Thyroid gland (tissue), 4 donors: ENCODE measurements at regions not wholly inside any gene's neighbourhood (a gene's known extent, or its start where the extent isn't known, plus 50 kb on each side); places are given as distances from the start of the nearest gene placed in this dataset.

ENCODE experiments used
- DNase-seq, 2 donors: peaks; one replicate each; pipeline ENCODE4 v3.0.0-alpha.2; 2019
- H3K27ac ChIP-seq, 3 donors: fragments of 200-600 bp; sonication (generic); 1 replicate in 2 of 3; 2 replicates in 1 of 3; pipeline ENCODE4 v1.5.1; 2016 to 2019; ENCODE audit warnings: mild to moderate bottlenecking in 1 of 3, moderate library complexity in 1 of 3
- H3K27me3 ChIP-seq: fragments of 200-600 bp; sonication (generic); one replicate; pipeline ENCODE4 v1.5.1; 2019
- H3K36me3 ChIP-seq, 2 donors: fragments of 200-600 bp; sonication (generic); one replicate each; pipeline ENCODE4 v1.5.1; 2016 to 2019
- H3K4me1 ChIP-seq, 2 donors: fragments of 200-600 bp; sonication (generic); one replicate each; pipeline ENCODE4 v1.5.1; 2017 to 2019
- H3K4me3 ChIP-seq, 3 donors: fragments of 200-600 bp; sonication (generic); replicated peaks in 1 of 3; 1 replicate in 2 of 3; 2 replicates in 1 of 3; pipeline ENCODE4 v1.5.1; 2016; ENCODE audit warnings: mild to moderate bottlenecking in 1 of 3
- H3K9me3 ChIP-seq: fragments of 200-600 bp; sonication (generic); one replicate; pipeline ENCODE4 v1.5.1; 2017
- POLR2A ChIP-seq, 2 donors: fragments of 450-650 bp; IDR thresholded peaks; one replicate each; pipeline ENCODE4 v1.6.1; 2017; ENCODE audit warnings: antibody characterized with exemption in 2 of 2, mild to moderate bottlenecking in 2 of 2, moderate library complexity in 1 of 2
- WGBS, 2 donors: methylation state at CpG; one replicate each; pipeline ENCODE4 v1.1.5; 2017; 5-methylcytosine and 5-hydroxymethylcytosine counted together
- intact Hi-C: fragments of 100-400 bp; cut with DNase I; formaldehyde crosslinking; loops from one replicate; pipeline ENCODE4 v1.15.1; 2023
- TF ChIP-seq, protein P1 (sequence below), 6 experiments: fragments of 200-600 bp in 3 of 6; fragments of 450-650 bp in 3 of 6; sonication (generic) in 3 of 6; IDR thresholded peaks; one replicate each; pipeline ENCODE4 v1.5.1; 2016 to 2019; ENCODE audit warnings: antibody characterized with exemption in 6 of 6, mild to moderate bottlenecking in 2 of 6, inconsistent platforms in 1 of 6, moderate library complexity in 1 of 6

- peak; percentile 15 to 20 for DNase-seq
- H3K9me3 ChIP-seq = no peaks in the 10 kb centered on the region
- TF ChIP-seq POLR2A (IDR thresholded peaks at IDR 0.05) = no peak
- TF ChIP-seq, protein P1, sequence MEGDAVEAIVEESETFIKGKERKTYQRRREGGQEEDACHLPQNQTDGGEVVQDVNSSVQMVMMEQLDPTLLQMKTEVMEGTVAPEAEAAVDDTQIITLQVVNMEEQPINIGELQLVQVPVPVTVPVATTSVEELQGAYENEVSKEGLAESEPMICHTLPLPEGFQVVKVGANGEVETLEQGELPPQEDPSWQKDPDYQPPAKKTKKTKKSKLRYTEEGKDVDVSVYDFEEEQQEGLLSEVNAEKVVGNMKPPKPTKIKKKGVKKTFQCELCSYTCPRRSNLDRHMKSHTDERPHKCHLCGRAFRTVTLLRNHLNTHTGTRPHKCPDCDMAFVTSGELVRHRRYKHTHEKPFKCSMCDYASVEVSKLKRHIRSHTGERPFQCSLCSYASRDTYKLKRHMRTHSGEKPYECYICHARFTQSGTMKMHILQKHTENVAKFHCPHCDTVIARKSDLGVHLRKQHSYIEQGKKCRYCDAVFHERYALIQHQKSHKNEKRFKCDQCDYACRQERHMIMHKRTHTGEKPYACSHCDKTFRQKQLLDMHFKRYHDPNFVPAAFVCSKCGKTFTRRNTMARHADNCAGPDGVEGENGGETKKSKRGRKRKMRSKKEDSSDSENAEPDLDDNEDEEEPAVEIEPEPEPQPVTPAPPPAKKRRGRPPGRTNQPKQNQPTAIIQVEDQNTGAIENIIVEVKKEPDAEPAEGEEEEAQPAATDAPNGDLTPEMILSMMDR (IDR thresholded peaks at IDR 0.05) = no peak
- H3K27me3 ChIP-seq = no peaks in the 10 kb centered on the region
- WGBS, 2 donors = 59 to 80% methylated on average over 2 of the region's 2 CpGs
- no peak overlapping the region for H3K4me3 ChIP-seq
- intact Hi-C loops = no loop called here
- no peak overlapping the region for H3K27ac ChIP-seq
- H3K4me1 ChIP-seq = peaks cover 11 to 14% of the 10 kb centered on the region in 2 donors
- H3K36me3 ChIP-seq = no peaks in the 10 kb centered on the region
These were observed 82.7 kb upstream of the TCF12 start for GRCh38 chr15:56835718-56836171.

- H3K9me3 ChIP-seq = no peaks in the 10 kb centered on the region
- H3K27ac ChIP-seq = no peak overlapping the region
- H3K4me3 ChIP-seq = no peak overlapping the region
- 22 to 40% methylated on average over 5 of the region's 5 CpGs for WGBS, 2 donors
- H3K4me1 ChIP-seq = peaks cover 11 to 14% of the 10 kb centered on the region in 2 donors
- no peaks in the 10 kb centered on the region for H3K27me3 ChIP-seq
- TF ChIP-seq, protein P1 (IDR thresholded peaks at IDR 0.05) = no peak
- TF ChIP-seq POLR2A (IDR thresholded peaks at IDR 0.05) = no peak
- H3K36me3 ChIP-seq = no peaks in the 10 kb centered on the region
- intact Hi-C loops = no loop called here
- DNase-seq = peak; percentile 61 to 84
These were observed 86.3 kb upstream of the TCF12 start for GRCh38 chr15:56832125-56832524.

- Histone ChIP-seq H3K27me3 (no peaks in the 10 kb centered on the region), H3K4me3 (no peak overlapping the region), H3K36me3 (no peaks in the 10 kb centered on the region), H3K9me3 (no peaks in the 10 kb centered on the region), H3K27ac (no peak overlapping the region), H3K4me1 (peaks cover 11 to 14% of the 10 kb centered on the region in 2 donors)
- DNase-seq = no peak
- intact Hi-C loops = no loop called here
- TF ChIP-seq, protein P1 (IDR thresholded peaks at IDR 0.05) = no peak
- TF ChIP-seq POLR2A (IDR thresholded peaks at IDR 0.05) = no peak
- WGBS, 2 donors = 93% methylated on average over 3 of the region's 3 CpGs
These were observed 86.9 kb upstream of the TCF12 start for GRCh38 chr15:56831467-56832005.

GRCh38 chr15:56824175-56824574, 90.9 kb upstream of the ZNF280D start:
- Histone ChIP-seq H3K27ac (no peak overlapping the region), H3K27me3 (no peaks in the 10 kb centered on the region), H3K4me1 (no peaks in the 10 kb centered on the region), H3K4me3 (no peak overlapping the region), H3K36me3 (no peaks in the 10 kb centered on the region), H3K9me3 (no peaks in the 10 kb centered on the region)
- no peak for DNase-seq
- TF ChIP-seq, protein P1 (IDR thresholded peaks at IDR 0.05) = no peak
- no peak for TF ChIP-seq POLR2A (IDR thresholded peaks at IDR 0.05)
- intact Hi-C loops = loop anchor here (10.0 kb wide), 1 partner anchor 481 kb away; no protein-coding TSS in a partner anchor
- WGBS, 2 donors = 96 to 100% methylated on average over 2 of the region's 2 CpGs

- Histone ChIP-seq H3K9me3 (no peaks in the 10 kb centered on the region), H3K27ac (no peak overlapping the region), H3K4me3 (no peak overlapping the region), H3K27me3 (no peaks in the 10 kb centered on the region), H3K36me3 (no peaks in the 10 kb centered on the region), H3K4me1 (peaks cover 2 to 4% of the 10 kb centered on the region in 2 donors)
- intact Hi-C loops = loop anchor here (10.0 kb wide), 1 partner anchor 483 kb away; no protein-coding TSS in a partner anchor
- WGBS, 2 donors = 21 to 41% methylated on average over 3 of the region's 3 CpGs
- peak; percentile 49 to 67 for DNase-seq
- TF ChIP-seq POLR2A (IDR thresholded peaks at IDR 0.05) = no peak
- TF ChIP-seq, protein P1 (IDR thresholded peaks at IDR 0.05) = peak in 5 of 6 experiments; percentile 24 to 72 (median 64)
These were observed 88.6 kb upstream of the ZNF280D start for GRCh38 chr15:56821721-56822425.
